T-helper 22 cell (primary cell): ENCODE measurements at regions not wholly inside any gene's neighbourhood (a gene's known extent, or its start where the extent isn't known, plus 50 kb on each side); places are given as distances from the start of the nearest gene placed in this dataset.
"Not testable (repeated sequence)": the region's sequence is repeated elsewhere in the genome, so short reads cannot be mapped to it uniquely, and the experiment has no call there.

Experiments used
- DNase-seq: peaks from one replicate; pipeline ENCODE4 v3.0.0-alpha.2; 2020; ENCODE audit warnings: low read depth

GRCh38 chr1:9466780-9467758 lies 72.2 kb upstream of the SLC25A33 start:
- no peak for DNase-seq

- not testable (repeated sequence) for DNase-seq
Measured at GRCh38 chr1:9469882-9470281, 69.4 kb upstream of the SLC25A33 start.

- DNase-seq: no peak
Measured at GRCh38 chr1:9471679-9472078, 67.6 kb upstream of the SLC25A33 start.

GRCh38 chr1:9472386-9473031 lies 66.8 kb upstream of the SLC25A33 start:
- no peak for DNase-seq

GRCh38 chr1:9473032-9473807 lies 66.0 kb upstream of the SLC25A33 start:
- DNase-seq: no peak

GRCh38 chr1:9475061-9475627 lies 64.1 kb upstream of the SLC25A33 start:
- DNase-seq: no peak

- no peak for DNase-seq
Measured at GRCh38 chr1:9476790-9477463, 62.3 kb upstream of the SLC25A33 start.

- DNase-seq: no peak
Measured at GRCh38 chr1:9477535-9477934, 61.7 kb upstream of the SLC25A33 start.

GRCh38 chr1:9478021-9478420 lies 61.2 kb upstream of the SLC25A33 start:
- no peak for DNase-seq

- DNase-seq: no peak
Measured at GRCh38 chr1:9481048-9481447, 58.2 kb upstream of the SLC25A33 start.

- DNase-seq: no peak
Measured at GRCh38 chr1:9482403-9482802, 56.9 kb upstream of the SLC25A33 start.

GRCh38 chr1:9482816-9483572 lies 56.3 kb upstream of the SLC25A33 start:
- no peak for DNase-seq

GRCh38 chr1:9486466-9487140 lies 52.7 kb upstream of the SLC25A33 start:
- no peak for DNase-seq
